HCT116 (cell line): ENCODE measurements at regions not wholly inside any gene's neighbourhood (a gene's known extent, or its start where the extent isn't known, plus 50 kb on each side); places are given as distances from the start of the nearest gene placed in this dataset.

Experiments
- ATAC-seq: fragments of 200-7000 bp; cut with Tn5 transposase; 2 replicates; pipeline ENCODE4 v1.9.1; 2020; ENCODE audit warnings: mild to moderate bottlenecking, moderate library complexity
- BruUV-seq: library from RNA; stranded (reverse); fragments of 400-500 nt; replicated peaks from 2 replicates; lab custom pipeline; 2021; lab: Mats Ljungman, UMichigan
- CTCF ChIA-PET: fragments of 300-600 bp; sonication (Branson Sonifier 250); formaldehyde crosslinking; loops from one replicate; lab custom pipeline; 2021; ENCODE audit warnings: antibody characterized with exemption; lab: Charles Lee
- POLR2A ChIA-PET: fragments of 300-600, 350-600 bp; sonication (Branson Sonifier 250); formaldehyde crosslinking; loops from one replicate; lab custom pipeline; 2021; ENCODE audit warnings: antibody characterized with exemption; lab: Charles Lee
- RAD21 ChIA-PET, 2 experiments: fragments of 300-600 bp; sonication (Branson Sonifier 250); formaldehyde crosslinking; loops; one replicate each; lab custom pipeline; 2023; ENCODE audit warnings: low total read pairs in 2 of 2; ENCODE audit not compliant: uncharacterized antibody in 2 of 2, unreplicated experiment in 2 of 2, low non-redundant PET in 1 of 2; lab: Charles Lee
- DNase-seq: peaks from one replicate; pipeline ENCODE4 v3.0.0-alpha.2; 2010; ENCODE audit warnings: low read depth, low spot score
- H2AFZ ChIP-seq: fragments of 200-600 bp; shearing (Covaris generic), sonication (generic); 2 replicates; pipeline ENCODE4 v1.6.1; 2017; ENCODE audit warnings: low read depth, mixed run types, mixed read lengths, antibody characterized with exemption, low read length; ENCODE audit not compliant: poor library complexity, severe bottlenecking
- H3K27ac ChIP-seq: 2 replicates; pipeline ENCODE4 v1.5.1; 2012; ENCODE audit warnings: low read depth, low read length
- H3K27me3 ChIP-seq: fragments of 200-600 bp; sonication (generic); 2 replicates; pipeline ENCODE4 v1.6.1; 2016; ENCODE audit warnings: mixed run types, low read length, mixed read lengths; ENCODE audit not compliant: insufficient read depth
- H3K36me3 ChIP-seq, 2 experiments: fragments of 200-500 bp in 1 of 2; fragments of 200-600 bp in 1 of 2; sonication (Bioruptor generic) in 1 of 2; sonication (generic) in 1 of 2; 2 replicates each; pipeline versions ENCODE4 v1.5.1 to v1.6.1; 2014 to 2016; ENCODE audit warnings: low read length in 2 of 2, inconsistent platforms in 1 of 2, mixed read lengths in 1 of 2, mixed run types in 1 of 2; ENCODE audit not compliant: insufficient read depth in 2 of 2, control insufficient read depth in 1 of 2
- H3K4me1 ChIP-seq, 2 experiments: fragments of 200-600 bp in 1 of 2; sonication (generic) in 1 of 2; 2 replicates each; pipeline versions ENCODE4 v1.5.1 to v1.6.1; 2012 to 2017; ENCODE audit warnings: low read length in 2 of 2, inconsistent platforms in 1 of 2, mild to moderate bottlenecking in 1 of 2, mixed read lengths in 1 of 2, mixed run types in 1 of 2, moderate library complexity in 1 of 2; ENCODE audit not compliant: insufficient read depth in 2 of 2, control insufficient read depth in 1 of 2
- H3K4me2 ChIP-seq: fragments of 200-600 bp; sonication (generic); 2 replicates; pipeline ENCODE4 v1.6.1; 2017; ENCODE audit warnings: mixed run types, low read length, mixed read lengths
- H3K4me3 ChIP-seq, 2 experiments: fragments of 200-600 bp in 1 of 2; sonication (generic) in 1 of 2; replicated peaks in 1 of 2; 2 replicates each; pipeline ENCODE4 v1.5.1; 2011 to 2016; ENCODE audit warnings: low read length in 2 of 2, control low read depth in 1 of 2, low read depth in 1 of 2, mild to moderate bottlenecking in 1 of 2, mixed read lengths in 1 of 2, mixed run types in 1 of 2
- H3K79me2 ChIP-seq: fragments of 200-600 bp; sonication (generic); 2 replicates; pipeline ENCODE4 v1.6.1; 2017; ENCODE audit warnings: mild to moderate bottlenecking, mixed run types, low read length, moderate library complexity, mixed read lengths; ENCODE audit not compliant: insufficient read depth
- H3K9ac ChIP-seq: fragments of 200-600 bp; sonication (generic); 2 replicates; pipeline ENCODE4 v1.6.1; 2016; ENCODE audit warnings: low read length, mixed read lengths
- H3K9me2 ChIP-seq: fragments of 200-600 bp; sonication (generic), shearing (Covaris generic); 2 replicates; pipeline ENCODE4 v1.6.1; 2017; ENCODE audit warnings: mixed run types, mild to moderate bottlenecking, moderate library complexity; ENCODE audit not compliant: insufficient read depth
- H3K9me3 ChIP-seq, 2 experiments: fragments of 200-500 bp in 1 of 2; fragments of 200-600 bp in 1 of 2; sonication (Bioruptor generic) in 1 of 2; sonication (generic) in 1 of 2; 2 replicates each; pipeline ENCODE4 v1.6.1; 2014 to 2017; ENCODE audit warnings: low read length in 2 of 2, mixed read lengths in 2 of 2, inconsistent platforms in 1 of 2, low read depth in 1 of 2, mild to moderate bottlenecking in 1 of 2, mixed run types in 1 of 2, moderate library complexity in 1 of 2; ENCODE audit not compliant: control insufficient read depth in 1 of 2, insufficient read depth in 1 of 2
- H4K20me1 ChIP-seq: fragments of 200-600 bp; sonication (generic), shearing (Covaris generic); 2 replicates; pipeline ENCODE4 v1.6.1; 2017; ENCODE audit warnings: mixed run types, mild to moderate bottlenecking, moderate library complexity; ENCODE audit not compliant: insufficient read depth
- ATF3 ChIP-seq: IDR thresholded peaks from 2 replicates; pipeline ENCODE4 v1.6.1; 2012
- CBX3 ChIP-seq: IDR thresholded peaks from 2 replicates; pipeline ENCODE4 v1.6.1; 2012; ENCODE audit warnings: low read depth
- CEBPB ChIP-seq: IDR thresholded peaks from 2 replicates; pipeline ENCODE4 v1.6.1; 2012; ENCODE audit warnings: low read depth
- CTCF ChIP-seq, 3 experiments: fragments of 200-600 bp in 1 of 3; sonication (generic) in 1 of 3; IDR thresholded peaks in 2 of 3; conservative IDR thresholded peaks in 1 of 3; 2 replicates each; pipeline ENCODE4 v1.5.1; 2012 to 2017; ENCODE audit warnings: low read depth in 2 of 3, low read length in 2 of 3, antibody characterized with exemption in 1 of 3, borderline replicate concordance in 1 of 3, control low read depth in 1 of 3, mild to moderate bottlenecking in 1 of 3, mixed read lengths in 1 of 3, mixed run types in 1 of 3, moderate library complexity in 1 of 3; ENCODE audit not compliant: insufficient read depth in 1 of 3
- EGR1 ChIP-seq: IDR thresholded peaks from 2 replicates; pipeline ENCODE4 v1.6.1; 2012; ENCODE audit warnings: low read depth
- EZH2phosphoT487 ChIP-seq: fragments of 200-600 bp; IDR thresholded peaks from 2 replicates; pipeline ENCODE4 v1.6.1; 2018; ENCODE audit warnings: antibody characterized with exemption, borderline replicate concordance
- FOSL1 ChIP-seq: IDR thresholded peaks from 2 replicates; pipeline ENCODE4 v1.6.1; 2012; ENCODE audit warnings: low read depth
- JUND ChIP-seq: IDR thresholded peaks from 2 replicates; pipeline ENCODE4 v1.6.1; 2012
- MAX ChIP-seq: IDR thresholded peaks from 2 replicates; pipeline ENCODE4 v1.6.1; 2012
- POLR2A ChIP-seq: IDR thresholded peaks from 2 replicates; pipeline ENCODE4 v1.7.0; 2011; ENCODE audit warnings: borderline replicate concordance; ENCODE audit not compliant: insufficient read depth, insufficient read length; ENCODE audit errors: extremely low read depth
- RAD21 ChIP-seq: IDR thresholded peaks from 2 replicates; pipeline ENCODE4 v1.6.1; 2012; ENCODE audit warnings: low read depth, mild to moderate bottlenecking
- REST ChIP-seq: IDR thresholded peaks from 2 replicates; pipeline ENCODE4 v1.6.1; 2012; ENCODE audit warnings: low read depth
- SIN3A ChIP-seq: IDR thresholded peaks from 2 replicates; pipeline ENCODE4 v1.6.1; 2012; ENCODE audit warnings: low read depth
- SP1 ChIP-seq: IDR thresholded peaks from 2 replicates; pipeline ENCODE4 v1.6.1; 2012; ENCODE audit warnings: low read depth
- SRF ChIP-seq: IDR thresholded peaks from 2 replicates; pipeline ENCODE4 v1.6.1; 2012; ENCODE audit warnings: low read depth
- TCF7L2 ChIP-seq: IDR thresholded peaks from 2 replicates; pipeline ENCODE4 v1.7.0; 2011; ENCODE audit warnings: borderline replicate concordance, inconsistent platforms; ENCODE audit not compliant: insufficient read depth, insufficient read length; ENCODE audit errors: extremely low read depth
- YY1 ChIP-seq: IDR thresholded peaks from 2 replicates; pipeline ENCODE4 v1.6.1; 2011; ENCODE audit warnings: low read length, low read depth, moderate library complexity, mild to moderate bottlenecking; ENCODE audit not compliant: insufficient replicate concordance; ENCODE audit errors: extremely low read depth
- ZBTB33 ChIP-seq: IDR thresholded peaks from 2 replicates; pipeline ENCODE4 v1.6.1; 2011; ENCODE audit warnings: mild to moderate bottlenecking, low read length, moderate library complexity; ENCODE audit not compliant: insufficient replicate concordance; ENCODE audit errors: extremely low read depth
- ZFX ChIP-seq: fragments of 450-650 bp; IDR thresholded peaks from 2 replicates; pipeline ENCODE4 v1.6.1; 2017
- intact Hi-C: fragments of 100-400 bp; cut with micrococcal nuclease; formaldehyde crosslinking; loops from 2 replicates; pipeline ENCODE4 v1.10.0; 2022

GRCh38 chr3:194906970-194907629 is 221.4 kb downstream of the FAM43A start:
- intact Hi-C loops: no loop called here
- Histone ChIP-seq H3K9me3 (peaks cover 0 to 6% of the 10 kb centered on the region in 2 experiments; a peak in 1 of 4 replicates), H3K4me3 (no peak overlapping the region), H3K9me2 (no peaks in the 10 kb centered on the region), H3K27me3 (no peaks in the 10 kb centered on the region), H3K4me1 (no peaks in the 10 kb centered on the region), H3K27ac (no peak overlapping the region), H3K4me2 (no peak overlapping the region), H2AFZ (no peak overlapping the region), H3K79me2 (no peaks in the 10 kb centered on the region), H3K9ac (no peak overlapping the region), H3K36me3 (no peaks in the 10 kb centered on the region), H4K20me1 (no peaks in the 10 kb centered on the region)
- ChIA-PET POLR2A (no interaction called here), RAD21 (no interaction called here), CTCF (no interaction called here)
- DNase-seq: no peak
- no TSS peak for BruUV-seq
- no peak for ATAC-seq
- TF ChIP-seq ATF3 (no peak), REST (no peak), CEBPB (no peak), POLR2A (no peak), ZFX (no peak), RAD21 (no peak), YY1 (no peak), ZBTB33 (no peak), FOSL1 (no peak), CBX3 (no peak), SRF (no peak), EZH2phosphoT487 (no peak), SP1 (no peak), MAX (no peak), JUND (no peak), TCF7L2 (no peak), CTCF (IDR thresholded peaks at IDR 0.05 in 2 of 3, conservative IDR thresholded peaks at IDR 0.05 in 1 of 3; ENCODE audit: borderline replicate concordance in 1 of 3, insufficient read depth in 1 of 3, low read depth in 2 of 3, low read length in 2 of 3) (no peak), SIN3A (no peak), EGR1 (no peak)
